ENCODE measurements at regions not wholly inside any gene's neighbourhood (a gene's known extent, or its start where the extent isn't known, plus 50 kb on each side); places are given as distances from the start of the nearest gene placed in this dataset.
"Not testable (repeated sequence)": the region's sequence is repeated elsewhere in the genome, so short reads cannot be mapped to it uniquely, and the experiment has no call there.

- TF ChIP-seq ZNF274 (IDR thresholded peaks at IDR 0.05; ENCODE audit: low read depth, low read length) = no peak
- no peak overlapping the region for H3K4me3 ChIP-seq (ENCODE audit: low read length)
Measured at GRCh38 chr9:80763536-80763935, 925.8 kb downstream of the TLE1 start.

GRCh38 chr9:80755586-80755985, 933.8 kb downstream of the TLE1 start:
- no peak overlapping the region for H3K4me3 ChIP-seq (ENCODE audit: low read length)
- TF ChIP-seq ZNF274 (IDR thresholded peaks at IDR 0.05; ENCODE audit: low read depth, low read length) = no peak

- H3K4me3 ChIP-seq (ENCODE audit: low read length) = not testable (repeated sequence)
Measured at GRCh38 chr9:80747056-80747455, 942.3 kb downstream of the TLE1 start.

- no peak for TF ChIP-seq ZNF274 (IDR thresholded peaks at IDR 0.05; ENCODE audit: low read depth, low read length)
- H3K4me3 ChIP-seq (ENCODE audit: low read length) = no peak overlapping the region
Measured at GRCh38 chr9:80732506-80732905, 956.8 kb downstream of the TLE1 start.

GRCh38 chr9:80720579-80720978, 968.8 kb downstream of the TLE1 start:
- no peak for TF ChIP-seq ZNF274 (IDR thresholded peaks at IDR 0.05; ENCODE audit: low read depth, low read length)
- H3K4me3 ChIP-seq (ENCODE audit: low read length) = no peak overlapping the region

GRCh38 chr9:80707120-80707519, 982.2 kb downstream of the TLE1 start:
- no peak for TF ChIP-seq ZNF274 (IDR thresholded peaks at IDR 0.05; ENCODE audit: low read depth, low read length)
- no peak overlapping the region for H3K4me3 ChIP-seq (ENCODE audit: low read length)

GRCh38 chr9:80701061-80701460, 988.3 kb downstream of the TLE1 start:
- TF ChIP-seq ZNF274 (IDR thresholded peaks at IDR 0.05; ENCODE audit: low read depth, low read length) = no peak
- H3K4me3 ChIP-seq (ENCODE audit: low read length) = no peak overlapping the region

- no peak for TF ChIP-seq ZNF274 (IDR thresholded peaks at IDR 0.05; ENCODE audit: low read depth, low read length)
- H3K4me3 ChIP-seq (ENCODE audit: low read length) = no peak overlapping the region
Measured at GRCh38 chr9:80699511-80699998, 989.8 kb downstream of the TLE1 start.

- no peak for TF ChIP-seq ZNF274 (IDR thresholded peaks at IDR 0.05; ENCODE audit: low read depth, low read length)
- no peak overlapping the region for H3K4me3 ChIP-seq (ENCODE audit: low read length)
Measured at GRCh38 chr9:80698725-80699410, 990.5 kb downstream of the TLE1 start.

GRCh38 chr9:80692751-80693150, 996.6 kb downstream of the TLE1 start:
- TF ChIP-seq ZNF274 (IDR thresholded peaks at IDR 0.05; ENCODE audit: low read depth, low read length) = no peak
- no peak overlapping the region for H3K4me3 ChIP-seq (ENCODE audit: low read length)

GRCh38 chr9:80691229-80691628, 998.1 kb downstream of the TLE1 start:
- H3K4me3 ChIP-seq (ENCODE audit: low read length) = no peak overlapping the region
- TF ChIP-seq ZNF274 (IDR thresholded peaks at IDR 0.05; ENCODE audit: low read depth, low read length) = no peak

- TF ChIP-seq ZNF274 (IDR thresholded peaks at IDR 0.05; ENCODE audit: low read depth, low read length) = no peak
- H3K4me3 ChIP-seq (ENCODE audit: low read length) = no peak overlapping the region
Measured at GRCh38 chr9:80690349-80690939, 998.9 kb downstream of the TLE1 start.

- no peak overlapping the region for H3K4me3 ChIP-seq (ENCODE audit: low read length)
- no peak for TF ChIP-seq ZNF274 (IDR thresholded peaks at IDR 0.05; ENCODE audit: low read depth, low read length)
Measured at GRCh38 chr9:80679916-80680315, 1009.4 kb downstream of the TLE1 start.

GRCh38 chr9:80678906-80679305, 1010.4 kb downstream of the TLE1 start:
- no peak for TF ChIP-seq ZNF274 (IDR thresholded peaks at IDR 0.05; ENCODE audit: low read depth, low read length)
- no peak overlapping the region for H3K4me3 ChIP-seq (ENCODE audit: low read length)

- no peak for TF ChIP-seq ZNF274 (IDR thresholded peaks at IDR 0.05; ENCODE audit: low read depth, low read length)
- H3K4me3 ChIP-seq (ENCODE audit: low read length) = no peak overlapping the region
Measured at GRCh38 chr9:80673496-80673895, 1015.9 kb downstream of the TLE1 start.

GRCh38 chr9:80665479-80665878, 1023.9 kb downstream of the TLE1 start:
- H3K4me3 ChIP-seq (ENCODE audit: low read length) = no peak overlapping the region
- no peak for TF ChIP-seq ZNF274 (IDR thresholded peaks at IDR 0.05; ENCODE audit: low read depth, low read length)

All from GM08714 (cell line).